Middle frontal gyrus (tissue), 1 donor: ENCODE measurements at regions not wholly inside any gene's neighbourhood (a gene's known extent, or its start where the extent isn't known, plus 50 kb on each side); places are given as distances from the start of the nearest gene placed in this dataset.

ENCODE experiments used
- DNase-seq: peaks from one replicate; pipeline ENCODE4 v3.0.0-alpha.2; 2015; ENCODE audit warnings: low spot score; ENCODE audit errors: extremely low spot score

GRCh38 chr12:105983622-105984320, 155.0 kb downstream of the NUAK1 start:
- DNase-seq = no peak

- no peak for DNase-seq
Observed at GRCh38 chr12:105985383-105985782, 153.4 kb downstream of the NUAK1 start.

- DNase-seq = no peak
Observed at GRCh38 chr12:105986779-105987684, 151.7 kb downstream of the NUAK1 start.

GRCh38 chr12:105987685-105988035, 151.1 kb downstream of the NUAK1 start:
- DNase-seq = no peak

- no peak for DNase-seq
Observed at GRCh38 chr12:105992849-105993740, 145.7 kb downstream of the NUAK1 start.

GRCh38 chr12:105993766-105994555, 144.8 kb downstream of the NUAK1 start:
- DNase-seq = peak; percentile 39

- no peak for DNase-seq
Observed at GRCh38 chr12:105995961-105996431, 142.8 kb downstream of the NUAK1 start.

- no peak for DNase-seq
Observed at GRCh38 chr12:105998561-105998960, 140.2 kb downstream of the NUAK1 start.

GRCh38 chr12:106000382-106001104, 138.2 kb downstream of the NUAK1 start:
- no peak for DNase-seq

GRCh38 chr12:106001105-106001836, 137.5 kb downstream of the NUAK1 start:
- DNase-seq = no peak

- no peak for DNase-seq
Observed at GRCh38 chr12:106001837-106002218, 136.9 kb downstream of the NUAK1 start.

GRCh38 chr12:106003297-106003696, 135.5 kb downstream of the NUAK1 start:
- DNase-seq = no peak

- DNase-seq = no peak
Observed at GRCh38 chr12:106004289-106004688, 134.5 kb downstream of the NUAK1 start.

GRCh38 chr12:106006382-106006781, 132.4 kb downstream of the NUAK1 start:
- DNase-seq = no peak

GRCh38 chr12:106006940-106007339, 131.8 kb downstream of the NUAK1 start:
- DNase-seq = no peak

- DNase-seq = no peak
Observed at GRCh38 chr12:106010741-106011140, 128.0 kb downstream of the NUAK1 start.
